H9 (cell line): ENCODE measurements at regions not wholly inside any gene's neighbourhood (a gene's known extent, or its start where the extent isn't known, plus 50 kb on each side); places are given as distances from the start of the nearest gene placed in this dataset.

Experiments used
- DNase-seq: peaks from one replicate; pipeline ENCODE4 v3.0.0-alpha.2; 2017
- H2AFZ ChIP-seq: one replicate; pipeline ENCODE4 v1.6.1; 2013; ENCODE audit warnings: mild to moderate bottlenecking, low read length, control low read depth, moderate library complexity
- H2AK5ac ChIP-seq: 2 replicates; pipeline ENCODE4 v1.6.1; 2013; ENCODE audit warnings: low read length, control low read depth, mixed read lengths; ENCODE audit not compliant: insufficient read length
- H2BK120ac ChIP-seq: one replicate; pipeline ENCODE4 v1.6.1; 2013; ENCODE audit warnings: low read depth, mild to moderate bottlenecking, low read length, control low read depth, inconsistent platforms; ENCODE audit not compliant: poor library complexity, severe bottlenecking
- H2BK12ac ChIP-seq: 2 replicates; pipeline ENCODE4 v1.6.1; 2013; ENCODE audit warnings: low read length, control low read depth, mixed read lengths, low read depth; ENCODE audit not compliant: insufficient read length
- H2BK15ac ChIP-seq: 2 replicates; pipeline ENCODE4 v1.6.1; 2013; ENCODE audit warnings: low read depth, low read length, control low read depth
- H2BK20ac ChIP-seq: one replicate; pipeline ENCODE4 v1.6.1; 2013; ENCODE audit warnings: low read depth, mild to moderate bottlenecking, low read length, control low read depth, inconsistent platforms; ENCODE audit not compliant: poor library complexity, severe bottlenecking
- H2BK5ac ChIP-seq: 2 replicates; pipeline ENCODE4 v1.6.1; 2013; ENCODE audit warnings: low read length, control low read depth, mixed read lengths; ENCODE audit not compliant: insufficient read length
- H3K14ac ChIP-seq: 2 replicates; pipeline ENCODE4 v1.6.1; 2013; ENCODE audit warnings: low read length, control low read depth; ENCODE audit not compliant: insufficient read depth
- H3K18ac ChIP-seq: 2 replicates; pipeline ENCODE4 v1.6.1; 2013; ENCODE audit warnings: low read depth, mild to moderate bottlenecking, mixed read lengths, low read length, control low read depth; ENCODE audit not compliant: insufficient read length
- H3K23ac ChIP-seq: 2 replicates; pipeline ENCODE4 v1.6.1; 2013; ENCODE audit warnings: low read length, control low read depth, mixed read lengths, low read depth; ENCODE audit not compliant: insufficient read length
- H3K23me2 ChIP-seq: 2 replicates; pipeline ENCODE4 v1.6.1; 2013; ENCODE audit warnings: low read depth, mild to moderate bottlenecking, mixed read lengths, low read length, control low read depth; ENCODE audit not compliant: insufficient read length, poor library complexity, severe bottlenecking
- H3K27ac ChIP-seq: 2 replicates; pipeline ENCODE4 v1.5.1; 2013; ENCODE audit warnings: low read length, control low read depth, mixed read lengths, low read depth; ENCODE audit not compliant: insufficient read length
- H3K27me3 ChIP-seq: 2 replicates; pipeline ENCODE4 v1.6.1; 2013; ENCODE audit warnings: low read length, control low read depth, inconsistent platforms; ENCODE audit not compliant: insufficient read depth
- H3K4ac ChIP-seq: 2 replicates; pipeline ENCODE4 v1.6.1; 2013; ENCODE audit warnings: low read depth, mild to moderate bottlenecking, control low read depth, inconsistent platforms, low read length, moderate library complexity
- H3K4me1 ChIP-seq: 2 replicates; pipeline ENCODE4 v1.6.1; 2013; ENCODE audit warnings: low read length, control low read depth, inconsistent platforms; ENCODE audit not compliant: insufficient read depth
- H3K4me2 ChIP-seq: 2 replicates; pipeline ENCODE4 v1.6.1; 2013; ENCODE audit warnings: low read length, control low read depth, mixed read lengths; ENCODE audit not compliant: insufficient read length, insufficient read depth
- H3K56ac ChIP-seq: 2 replicates; pipeline ENCODE4 v1.6.1; 2013; ENCODE audit warnings: low read depth, mild to moderate bottlenecking, mixed read lengths, low read length, control low read depth; ENCODE audit not compliant: insufficient read length
- H3K79me1 ChIP-seq: 2 replicates; pipeline ENCODE4 v1.6.1; 2013; ENCODE audit warnings: low read depth, mild to moderate bottlenecking, moderate library complexity, low read length, control low read depth, inconsistent platforms; ENCODE audit not compliant: insufficient read depth, poor library complexity, severe bottlenecking
- H3K79me2 ChIP-seq: 2 replicates; pipeline ENCODE4 v1.6.1; 2013; ENCODE audit warnings: low read length, control low read depth, inconsistent platforms; ENCODE audit not compliant: insufficient read depth
- H3K9ac ChIP-seq: 2 replicates; pipeline ENCODE4 v1.6.1; 2013; ENCODE audit warnings: low read length, control low read depth, mixed read lengths; ENCODE audit not compliant: insufficient read length; ENCODE audit errors: extremely low read depth
- H3K9me3 ChIP-seq: one replicate; pipeline ENCODE4 v1.6.1; 2013; ENCODE audit warnings: low read depth, low read length, inconsistent platforms; ENCODE audit not compliant: control insufficient read depth
- H3T11ph ChIP-seq: one replicate; pipeline ENCODE4 v1.6.1; 2013; ENCODE audit warnings: mild to moderate bottlenecking, low read length, control low read depth, inconsistent platforms
- H4K20me1 ChIP-seq: one replicate; pipeline ENCODE4 v1.6.1; 2013; ENCODE audit not compliant: control insufficient read depth, insufficient read length, insufficient read depth
- H4K5ac ChIP-seq: 2 replicates; pipeline ENCODE4 v1.6.1; 2013; ENCODE audit warnings: low read depth, mild to moderate bottlenecking, mixed read lengths, low read length, control low read depth; ENCODE audit not compliant: insufficient read length
- H4K8ac ChIP-seq: replicated peaks from 2 replicates; pipeline ENCODE4 v1.6.1; 2013; ENCODE audit warnings: low read length, control low read depth, mixed read lengths, low read depth; ENCODE audit not compliant: insufficient read length
- H4K91ac ChIP-seq: 2 replicates; pipeline ENCODE4 v1.6.1; 2013; ENCODE audit warnings: low read depth, mild to moderate bottlenecking, moderate library complexity, mixed read lengths, low read length, control low read depth; ENCODE audit not compliant: insufficient read length
- H3K27ac Mint-ChIP-seq, 3 experiments: 2 replicates in 2 of 3; 3 replicates in 1 of 3; pipeline ENCODE4 v1.8.0; 2020 to 2021; ENCODE audit warnings: mixed read lengths in 3 of 3, mild to moderate bottlenecking in 1 of 3, moderate library complexity in 1 of 3
- H3K27me3 Mint-ChIP-seq: 2 replicates; pipeline ENCODE4 v1.8.0; 2021; ENCODE audit warnings: low read depth, mild to moderate bottlenecking, moderate library complexity, mixed read lengths
- H3K36me3 Mint-ChIP-seq, 3 experiments: 2 replicates in 2 of 3; 3 replicates in 1 of 3; pipeline ENCODE4 v1.8.0; 2020 to 2021; ENCODE audit warnings: low read depth in 3 of 3, mixed read lengths in 3 of 3; ENCODE audit not compliant: insufficient read depth in 1 of 3
- H3K4me1 Mint-ChIP-seq, 2 experiments: 2 replicates each; pipeline ENCODE4 v1.8.0; 2020; ENCODE audit warnings: mixed read lengths in 2 of 2
- H3K4me3 Mint-ChIP-seq, 2 experiments: 2 replicates in 1 of 2; 3 replicates in 1 of 2; pipeline ENCODE4 v1.8.0; 2020 to 2021; ENCODE audit warnings: mild to moderate bottlenecking in 2 of 2, mixed read lengths in 2 of 2, moderate library complexity in 1 of 2
- H3K9me3 Mint-ChIP-seq, 2 experiments: 2 replicates in 1 of 2; 3 replicates in 1 of 2; pipeline ENCODE4 v1.8.0; 2020; ENCODE audit warnings: mild to moderate bottlenecking in 2 of 2, mixed read lengths in 2 of 2, moderate library complexity in 1 of 2
- CTCF ChIP-seq: fragments of 200-600 bp; sonication (generic); conservative IDR thresholded peaks from 3 replicates; pipeline ENCODE4 v1.8.0; 2021; ENCODE audit warnings: antibody characterized with exemption, mild to moderate bottlenecking
- WGBS: extraction: QIAGEN DNeasy Blood & Tissue Kit; methylation state at CpG from one replicate; pipeline ENCODE4 v1.1.7; 2013; ENCODE audit warnings: missing lambda C conversion rate, low lambda C conversion rate, mixed read lengths; ENCODE audit not compliant: insufficient read length; ENCODE audit errors: extremely low coverage; 5-methylcytosine and 5-hydroxymethylcytosine counted together

- no peak overlapping the region for H2BK15ac ChIP-seq
- H3K36me3 Mint-ChIP-seq = no peaks in the 10 kb centered on the region
- no peak overlapping the region for H2BK120ac ChIP-seq
- H3K4me1 ChIP-seq = no peaks in the 10 kb centered on the region
- H3K14ac ChIP-seq = no peak overlapping the region
- no peaks in the 10 kb centered on the region for H3K23me2 ChIP-seq
- no peak overlapping the region for H3K18ac ChIP-seq
- H3K27ac Mint-ChIP-seq = no peak overlapping the region
- H3K27me3 Mint-ChIP-seq = no peaks in the 10 kb centered on the region; the same call in 1 of the 2 replicates
- no peak overlapping the region for H4K91ac ChIP-seq
- TF ChIP-seq CTCF = no peak
- peaks cover 4% of the 10 kb centered on the region in 2 experiments for H3K4me1 Mint-ChIP-seq
- no peaks in the 10 kb centered on the region for H4K20me1 ChIP-seq
- no peak overlapping the region for H3K9ac ChIP-seq
- no peak overlapping the region for H3K4me3 Mint-ChIP-seq
- H3K27me3 ChIP-seq = no peaks in the 10 kb centered on the region
- H2BK5ac ChIP-seq = no peak overlapping the region
- no peaks in the 10 kb centered on the region for H3K79me1 ChIP-seq
- no peaks in the 10 kb centered on the region for H3K9me3 ChIP-seq
- H3K4ac ChIP-seq = no peak overlapping the region
- WGBS = no CpG with 5 or more reads among the region's 2 CpGs
- H4K5ac ChIP-seq = no peak overlapping the region
- no peak overlapping the region for H3K23ac ChIP-seq
- no peak overlapping the region for H2AK5ac ChIP-seq
- no peaks in the 10 kb centered on the region for H3K79me2 ChIP-seq
- DNase-seq = no peak
- H2BK20ac ChIP-seq = no peak overlapping the region
- no peak overlapping the region for H2AFZ ChIP-seq
- H3K9me3 Mint-ChIP-seq = no peaks in the 10 kb centered on the region; a peak in 1 of 5 replicates
- H3K27ac ChIP-seq = no peak overlapping the region
- H2BK12ac ChIP-seq = no peak overlapping the region
- no peak overlapping the region for H3K56ac ChIP-seq
- no peak overlapping the region for H3T11ph ChIP-seq
- H4K8ac ChIP-seq = no peak overlapping the region
- no peak overlapping the region for H3K4me2 ChIP-seq
Observed at GRCh38 chr20:10861090-10861489, 187.3 kb upstream of the JAG1 start.
